Stimulated activated CD4-positive, alpha-beta T cell treated with anti-CD3 and anti-CD28 coated beads, Interleukin-2, amount 100 ng/mL, for 24 hours (primary cell): ENCODE measurements at regions not wholly inside any gene's neighbourhood (a gene's known extent, or its start where the extent isn't known, plus 50 kb on each side); places are given as distances from the start of the nearest gene placed in this dataset.
"Not testable (repeated sequence)": the region's sequence is repeated elsewhere in the genome, so short reads cannot be mapped to it uniquely, and the experiment has no call there.

Experiments
- DNase-seq, 2 donors: peaks; one replicate each; pipeline ENCODE4 v3.0.0-alpha.2; 2020

DNA sequence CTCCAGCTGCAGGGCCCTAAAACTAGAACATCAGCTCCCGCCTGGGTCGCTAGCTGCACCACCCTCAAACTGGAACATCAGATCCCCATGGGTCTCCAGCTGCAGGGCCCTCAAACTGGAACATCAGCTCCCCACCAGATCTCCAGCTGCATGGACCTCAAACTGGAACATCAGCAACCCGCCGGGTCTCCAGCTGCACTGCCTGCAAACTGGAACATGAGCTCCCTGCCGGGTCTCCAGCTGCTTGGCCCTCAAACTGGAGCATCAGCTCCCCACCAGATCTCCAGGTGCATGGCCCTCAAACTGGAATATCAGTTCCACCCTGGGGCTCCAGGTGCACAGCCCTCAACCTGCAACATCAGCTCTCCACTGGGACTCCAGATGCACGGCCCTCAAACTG is 82.7 kb downstream of the TFRC start:
- not testable (repeated sequence) for DNase-seq

DNA sequence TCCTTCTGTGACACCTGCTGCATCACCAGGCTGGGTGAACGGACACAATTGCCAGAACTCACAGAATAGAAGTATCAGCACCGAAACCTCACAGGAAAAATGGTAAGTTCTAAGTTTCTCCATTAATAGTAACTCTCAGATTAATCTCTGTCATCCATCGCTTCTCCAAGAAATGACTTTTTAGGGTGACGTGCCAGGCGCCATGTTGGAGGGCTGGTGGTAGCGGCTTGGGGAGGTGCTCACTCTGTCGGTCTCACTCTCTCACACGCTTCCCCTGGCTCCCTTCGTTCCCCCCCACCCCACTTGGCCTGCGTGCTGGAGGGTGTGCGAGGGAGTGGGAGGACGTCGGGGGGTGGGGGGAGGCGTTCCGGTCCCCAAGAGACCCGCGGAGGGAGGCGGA is 85.6 kb downstream of the TFRC start:
- not testable (repeated sequence) for DNase-seq

DNA sequence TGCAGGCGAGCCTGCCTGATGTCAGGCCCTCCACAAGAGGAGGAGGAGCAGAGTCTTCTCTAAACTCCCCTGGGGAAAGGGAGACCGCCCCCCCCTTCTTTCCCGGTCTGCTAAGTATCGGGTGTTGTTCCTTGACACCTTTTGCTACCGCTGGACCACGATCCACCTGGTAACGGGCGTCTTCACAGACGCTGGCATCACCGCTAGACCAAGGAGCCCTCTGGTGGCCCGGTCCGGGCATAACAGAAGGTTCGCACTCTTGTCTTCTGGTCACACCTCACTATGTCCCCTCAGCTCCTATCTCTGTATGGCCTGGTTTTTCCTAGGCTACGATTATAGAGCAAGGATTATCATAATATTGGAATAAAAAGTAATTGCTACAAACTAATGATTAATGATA is 86.0 kb upstream of the TNK2 start:
- DNase-seq, result peak; percentile 71 to 73

DNA sequence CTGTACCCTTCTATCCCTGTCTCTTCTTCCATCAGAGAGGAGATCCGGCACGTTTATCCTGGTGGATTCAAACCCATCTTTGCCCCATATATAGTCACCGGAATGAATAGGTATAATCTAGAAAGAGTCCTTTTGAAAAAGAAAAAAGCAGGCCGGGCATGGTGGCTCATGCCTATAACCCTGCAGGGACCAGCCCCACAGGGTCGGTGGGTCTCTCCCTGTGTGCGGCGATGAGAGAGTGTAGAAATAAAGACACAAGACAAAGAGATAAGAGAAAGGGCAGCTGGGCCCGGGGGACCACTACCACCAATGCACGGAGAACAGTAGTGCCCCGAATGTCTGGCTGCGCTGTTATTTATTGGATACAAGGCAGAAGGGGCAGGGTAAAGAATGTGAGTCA is 85.3 kb upstream of the TNK2 start:
- DNase-seq, result not testable (repeated sequence)

DNA sequence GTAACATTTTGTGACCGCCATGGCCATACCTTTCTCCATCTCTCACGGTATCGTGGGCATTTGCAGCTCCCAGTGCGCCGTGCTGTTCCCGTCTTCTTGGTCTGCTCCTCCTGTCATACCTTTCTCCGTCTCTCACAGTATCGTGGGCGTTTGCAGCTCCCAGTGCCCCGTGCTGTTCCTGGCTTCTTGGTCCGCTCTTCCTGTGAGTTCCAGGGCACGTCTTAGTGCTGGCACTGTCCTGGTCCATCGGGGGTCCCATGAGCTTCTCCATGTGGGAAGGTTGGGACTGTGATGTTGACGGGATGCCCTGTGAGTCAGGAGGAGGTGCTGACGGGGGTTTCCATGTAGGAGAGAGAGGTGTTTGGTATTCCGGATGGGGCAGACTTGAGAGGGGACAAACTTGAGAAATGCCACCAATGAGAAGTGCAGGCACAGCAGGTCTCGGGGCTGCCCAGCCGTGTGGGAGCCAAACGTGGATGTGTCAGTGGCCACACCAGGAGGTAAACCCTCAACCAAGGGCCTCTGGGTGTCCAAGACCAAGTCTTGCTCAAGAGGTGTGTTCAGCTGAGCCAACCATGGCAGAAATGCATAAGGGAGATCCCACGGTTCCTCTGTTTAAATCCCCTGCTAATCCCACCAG is 84.7 kb upstream of the TNK2 start:
- DNase-seq, result not testable (repeated sequence)

DNA sequence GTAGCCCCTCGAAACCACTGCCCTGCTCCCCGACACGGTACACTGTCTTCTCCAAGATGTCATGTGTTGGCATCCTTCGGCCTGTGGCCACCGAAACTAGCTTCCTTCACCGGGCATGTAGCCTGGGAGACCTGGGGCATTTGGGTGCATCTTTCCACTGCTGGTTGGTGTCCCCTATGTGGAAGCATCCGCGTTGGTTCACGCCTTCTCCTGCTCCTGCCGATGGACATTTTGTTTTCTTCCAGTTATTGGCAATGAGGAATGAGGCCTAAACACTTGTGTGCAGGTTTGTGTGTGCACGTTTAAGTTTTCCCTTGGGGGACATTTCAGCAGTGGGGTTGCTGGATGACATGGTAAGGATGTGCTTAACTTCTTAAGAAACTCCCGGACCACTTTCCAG is 83.6 kb upstream of the TNK2 start:
- not testable (repeated sequence) for DNase-seq

DNA sequence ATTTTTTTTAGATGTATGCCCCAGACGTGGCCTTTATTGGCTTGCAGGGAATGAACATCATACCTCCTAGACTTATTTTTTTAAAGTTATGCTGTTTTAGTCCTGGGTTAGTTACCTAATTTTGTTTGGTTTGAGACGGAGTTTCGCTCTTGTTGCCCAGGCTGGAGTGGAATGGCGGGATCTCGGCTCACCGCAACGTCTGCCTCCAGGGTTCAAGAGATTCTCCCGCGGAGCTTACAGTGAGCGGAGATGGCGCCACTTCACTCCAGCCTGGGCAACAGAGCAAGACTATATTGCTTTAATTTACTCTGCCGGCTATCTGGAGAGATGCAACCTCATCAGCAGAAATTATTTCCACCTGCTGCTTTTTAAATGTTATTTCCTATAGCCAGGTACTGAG is 82.9 kb upstream of the TNK2 start:
- DNase-seq, result not testable (repeated sequence)

DNA sequence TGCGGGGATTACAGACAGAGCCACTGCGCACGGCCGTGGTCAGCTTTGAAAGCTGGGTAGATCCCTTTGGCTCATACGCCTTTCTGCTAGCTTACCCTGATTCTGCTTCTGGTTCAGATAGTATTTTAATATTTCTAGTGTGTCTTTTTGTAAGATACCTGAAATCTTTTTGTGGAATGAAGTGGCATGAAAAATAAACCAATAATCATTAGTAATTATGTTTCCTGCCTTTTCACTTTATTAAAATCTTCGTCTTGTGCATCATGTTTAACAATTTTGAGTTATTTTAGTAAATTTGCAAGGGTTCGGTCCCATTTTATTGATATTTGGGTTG is 82.5 kb upstream of the TNK2 start:
- DNase-seq, result not testable (repeated sequence)

DNA sequence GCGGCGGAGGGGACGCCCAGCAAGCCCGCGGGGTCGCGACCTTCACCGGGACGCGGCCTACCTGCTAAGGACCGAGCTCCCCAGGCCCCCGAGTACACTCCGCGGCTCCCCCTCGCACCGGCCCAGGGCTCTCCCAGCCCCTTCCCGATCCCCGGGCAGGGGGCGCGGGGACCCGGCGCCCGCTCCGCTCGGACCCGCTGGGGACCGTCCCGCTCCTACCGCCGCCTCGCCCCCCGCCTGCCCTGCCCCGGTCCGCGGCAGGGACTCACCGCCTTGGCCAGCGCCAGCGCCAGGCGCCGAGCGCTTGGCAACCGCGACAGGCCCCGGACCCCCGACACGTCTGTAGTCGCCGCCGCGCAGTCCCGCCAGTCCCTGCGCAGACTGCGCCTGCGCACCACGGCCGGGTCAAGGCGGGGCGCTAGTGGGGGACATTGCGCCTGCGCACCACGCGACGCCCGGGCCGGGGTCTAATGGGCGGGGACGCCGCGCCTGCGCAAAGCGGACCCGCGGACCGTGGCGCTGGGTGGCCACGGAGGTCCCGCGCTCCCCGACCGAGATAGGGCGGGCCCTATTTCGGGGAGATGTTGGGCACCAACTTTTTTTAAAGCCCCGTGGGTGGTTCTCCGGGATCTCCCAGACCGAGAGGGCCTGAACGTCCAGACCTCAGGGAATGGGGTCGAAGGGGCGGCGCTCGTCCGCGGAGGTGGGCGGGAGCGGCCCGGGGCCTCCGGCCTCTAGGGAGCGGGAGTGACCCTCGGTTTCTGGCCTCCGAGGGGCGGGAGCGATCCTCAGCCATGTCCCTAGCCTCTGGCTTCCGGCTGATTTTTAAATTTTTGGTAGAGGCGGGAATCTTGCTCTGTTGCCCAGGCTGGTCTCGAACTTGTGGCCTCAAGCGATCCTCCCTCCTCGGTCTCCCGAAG is 81.8 kb upstream of the TNK2 start:
- peak; percentile 91 to 97 for DNase-seq

DNA sequence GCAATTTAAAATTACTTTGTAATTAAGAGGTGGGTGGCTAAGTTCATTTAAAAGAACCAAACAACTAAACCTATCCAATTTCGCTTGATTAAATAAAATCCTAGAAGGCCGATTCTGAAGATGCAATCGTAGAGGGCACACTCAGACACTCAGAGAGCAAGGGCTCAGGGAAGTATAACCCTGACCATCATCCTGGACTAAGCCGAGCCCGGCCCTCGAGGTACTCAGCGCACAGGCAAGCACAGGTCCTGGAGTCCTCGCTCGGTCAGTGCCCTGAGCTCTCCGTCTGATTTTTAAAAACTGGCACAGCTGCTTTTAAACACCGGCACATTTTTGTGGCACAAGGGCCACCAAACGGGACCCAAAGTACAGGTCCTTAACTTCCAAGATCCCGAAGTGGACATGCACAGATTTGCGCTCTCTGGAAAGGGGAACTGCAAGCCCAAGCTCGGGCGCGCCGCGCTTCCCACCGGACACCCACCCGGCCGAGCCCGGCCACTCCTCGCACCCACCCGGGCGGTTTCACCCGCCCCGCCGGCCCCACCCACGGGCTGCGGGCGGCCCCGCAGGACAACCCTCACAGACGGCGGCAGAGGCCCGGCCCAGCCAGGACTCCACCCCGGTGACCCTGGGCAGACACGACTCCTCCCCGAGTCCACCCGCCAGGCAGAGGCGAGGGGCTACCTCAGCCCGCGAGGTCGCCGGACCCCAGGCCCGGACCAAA is 81.0 kb upstream of the TNK2 start:
- DNase-seq, result peak; percentile 31 to 49

DNA sequence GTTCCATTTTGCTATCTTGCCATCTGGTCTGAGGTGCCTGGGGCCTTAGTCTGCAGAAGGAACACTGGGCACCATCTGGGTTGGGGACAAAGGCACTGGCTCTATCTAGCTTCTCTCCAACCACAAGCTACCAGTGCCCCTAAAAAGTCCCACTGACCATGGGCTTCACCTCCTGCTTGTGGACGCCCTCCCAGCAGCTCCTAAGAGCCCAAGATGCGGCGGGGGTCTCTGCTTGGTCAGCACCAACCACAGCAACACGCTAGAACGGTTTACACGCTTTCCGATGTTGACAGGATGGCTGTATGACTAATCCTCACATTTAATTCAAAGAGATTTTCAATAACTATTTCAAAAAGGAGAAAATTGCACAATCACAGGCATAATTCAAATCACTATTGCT is 80.4 kb upstream of the TNK2 start:
- DNase-seq, result not testable (repeated sequence)

DNA sequence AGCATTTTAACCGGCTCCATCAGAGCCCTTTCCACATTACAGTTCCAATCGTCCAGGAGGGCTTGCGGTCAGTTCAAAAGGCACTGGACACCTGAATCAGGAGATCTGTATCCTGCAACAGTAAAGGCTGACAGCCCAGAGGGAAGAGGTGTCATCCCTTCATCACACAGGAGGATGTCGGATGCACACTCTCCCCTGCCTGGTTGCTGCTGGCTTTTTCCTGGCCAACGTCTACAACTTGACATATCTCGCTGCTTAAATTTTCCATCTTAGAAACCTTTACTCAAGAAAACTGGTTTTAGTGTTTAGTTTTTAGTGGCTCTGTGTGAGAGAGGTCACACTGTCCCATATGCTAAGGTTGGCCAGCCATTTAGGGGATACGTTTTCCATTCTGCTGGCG is 78.7 kb upstream of the TNK2 start:
- DNase-seq, result not testable (repeated sequence)

DNA sequence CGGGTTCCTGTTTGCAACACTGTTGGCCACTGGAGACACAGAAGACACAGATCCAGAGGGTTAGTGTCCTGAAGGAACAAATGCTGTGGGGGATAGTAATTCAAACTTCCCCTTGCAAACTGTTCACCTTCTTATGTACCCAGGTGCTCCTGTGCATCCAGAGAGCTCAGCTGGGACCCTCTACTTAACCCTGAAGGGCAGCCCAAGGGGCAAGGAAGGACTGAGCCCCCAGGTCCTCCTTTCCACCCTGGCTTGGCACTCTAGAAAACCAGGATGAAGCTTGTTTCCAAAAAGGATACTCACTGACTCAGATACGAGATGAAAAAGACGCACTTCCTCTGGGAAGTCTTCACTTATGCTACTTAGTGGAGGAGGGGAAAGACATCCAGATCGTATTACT is 78.2 kb upstream of the TNK2 start:
- DNase-seq, result not testable (repeated sequence)

DNA sequence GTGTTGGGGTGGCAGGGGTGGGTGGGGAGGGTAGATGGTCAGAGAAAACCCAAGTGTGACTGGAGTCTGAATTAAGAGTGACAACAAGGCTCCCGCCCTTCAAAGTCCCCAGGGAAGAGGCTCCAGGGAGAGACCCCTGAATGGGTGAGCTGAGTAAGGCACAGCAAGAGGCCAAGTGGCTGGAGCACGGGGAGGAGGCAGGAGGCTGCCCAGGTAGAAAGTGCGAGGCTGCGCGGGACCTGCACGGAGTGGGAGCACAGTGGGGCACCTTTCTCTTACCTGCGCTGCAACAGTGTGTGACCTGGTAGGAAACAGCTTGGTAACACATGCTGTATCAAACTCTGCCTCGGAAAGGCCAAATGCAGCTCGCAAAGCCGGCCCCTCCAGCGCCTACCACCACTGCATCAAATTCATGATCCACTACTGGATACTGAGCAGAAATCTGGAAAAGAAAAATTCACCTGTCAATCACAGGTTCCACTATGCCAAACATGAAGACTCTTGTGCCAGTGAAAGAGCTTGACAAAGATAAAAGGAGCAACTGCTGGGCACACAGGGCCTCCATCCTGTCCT is 77.1 kb upstream of the TNK2 start:
- not testable (repeated sequence) for DNase-seq

DNA sequence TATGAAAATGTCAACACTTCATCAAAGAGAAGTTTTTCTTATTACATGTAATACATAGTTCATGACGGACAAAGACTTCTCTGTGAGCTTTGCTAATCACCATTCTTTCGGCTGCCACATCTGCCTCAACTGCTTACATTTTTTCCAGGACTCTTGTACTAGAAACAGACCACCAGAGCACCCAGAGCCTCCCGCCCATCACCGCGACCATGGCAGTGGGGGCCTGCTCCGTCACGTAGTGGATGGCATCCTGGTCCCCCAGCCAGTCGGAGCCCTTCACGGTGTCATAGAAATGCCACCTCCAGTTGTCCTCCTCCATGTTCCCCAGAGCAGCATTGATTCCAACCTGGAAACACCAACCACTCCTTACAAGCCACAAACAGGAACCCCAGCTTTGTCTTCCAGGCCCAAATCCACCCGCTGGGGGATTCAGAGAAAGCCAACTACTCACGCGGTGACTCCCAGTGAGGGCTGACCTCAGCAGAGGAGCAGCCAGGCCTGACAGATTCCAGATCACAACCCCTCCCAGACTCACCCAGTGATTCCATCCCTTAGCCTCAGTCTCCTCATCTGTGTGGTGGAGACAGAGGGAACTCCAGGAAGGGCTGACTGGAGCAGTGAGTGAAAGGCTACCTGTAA is 76.2 kb upstream of the TNK2 start:
- not testable (repeated sequence) for DNase-seq

DNA sequence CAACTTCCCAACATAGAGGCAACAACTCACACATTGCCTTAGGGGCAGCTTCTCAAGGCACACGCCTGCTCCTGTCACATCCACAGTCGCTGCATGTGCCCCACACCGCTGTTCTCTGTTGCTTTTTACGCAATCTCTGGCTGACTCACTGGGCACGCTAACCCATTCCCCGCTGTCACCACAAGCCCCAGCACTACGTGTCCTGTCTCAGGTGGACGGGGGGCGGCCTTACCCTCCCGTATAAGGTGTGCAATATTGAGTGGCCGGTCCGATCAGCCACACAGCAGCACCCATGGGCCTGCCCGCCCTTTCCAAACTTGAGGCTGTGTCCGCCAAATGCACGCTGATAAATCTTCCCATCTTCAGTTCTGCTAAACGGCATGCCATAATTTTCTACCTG is 75.5 kb upstream of the TNK2 start:
- DNase-seq, result not testable (repeated sequence)

DNA sequence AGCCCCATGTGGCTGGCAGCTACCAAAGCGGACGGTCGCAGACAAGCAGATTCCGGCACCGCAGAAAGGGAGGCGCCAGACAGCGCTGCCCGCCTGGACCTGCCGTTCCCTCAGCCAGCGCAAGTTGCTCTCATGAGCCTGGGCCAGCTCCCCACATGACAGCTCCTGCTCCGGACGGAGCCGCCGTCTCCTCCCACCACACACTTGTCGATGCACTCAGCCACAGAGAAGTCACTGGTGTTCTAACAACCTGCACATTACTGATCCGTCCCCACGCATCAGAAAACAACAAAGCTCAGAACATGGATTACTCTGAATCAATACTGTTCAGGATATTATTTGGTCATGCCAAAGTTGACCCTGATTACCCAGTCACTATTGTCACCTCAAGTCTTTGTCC is 74.4 kb upstream of the TNK2 start:
- not testable (repeated sequence) for DNase-seq

DNA sequence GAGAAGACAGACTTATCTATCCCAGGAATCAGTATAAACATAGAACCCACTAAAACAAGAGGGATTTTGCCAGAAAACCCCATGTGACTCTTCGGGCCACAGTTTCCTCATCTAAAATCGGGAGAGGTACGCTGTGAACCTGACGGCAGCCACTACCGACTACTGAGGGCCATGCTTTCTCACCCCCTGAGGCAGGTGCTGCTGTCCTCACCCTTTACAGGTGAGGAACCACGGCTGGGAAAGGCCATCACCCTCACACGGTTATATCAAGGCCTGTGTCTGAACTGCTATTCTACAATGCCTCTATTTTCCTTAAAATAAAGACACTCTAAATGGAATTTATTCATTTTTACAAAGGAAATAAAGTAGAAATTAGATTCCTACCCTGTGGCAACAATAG is 73.4 kb upstream of the TNK2 start:
- not testable (repeated sequence) for DNase-seq

DNA sequence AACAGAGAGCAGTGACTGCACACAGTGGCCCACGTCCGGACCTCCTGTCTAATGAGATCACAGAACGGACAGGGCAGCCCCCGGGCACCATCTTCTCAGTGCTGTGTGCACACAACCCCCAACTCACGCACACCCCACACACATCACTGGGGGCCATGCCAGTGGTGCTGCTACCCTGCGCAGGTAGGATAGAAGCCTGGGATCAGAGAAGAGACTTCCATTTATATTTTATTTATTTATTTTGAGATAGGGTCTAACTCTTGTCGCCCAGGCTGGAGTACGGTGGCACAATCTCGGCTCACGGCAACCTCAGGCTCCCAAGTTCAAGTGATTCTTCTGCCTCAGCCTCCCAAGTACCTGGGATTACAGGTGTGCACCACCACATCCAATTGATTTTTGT is 71.5 kb upstream of the TNK2 start:
- DNase-seq, result not testable (repeated sequence)

DNA sequence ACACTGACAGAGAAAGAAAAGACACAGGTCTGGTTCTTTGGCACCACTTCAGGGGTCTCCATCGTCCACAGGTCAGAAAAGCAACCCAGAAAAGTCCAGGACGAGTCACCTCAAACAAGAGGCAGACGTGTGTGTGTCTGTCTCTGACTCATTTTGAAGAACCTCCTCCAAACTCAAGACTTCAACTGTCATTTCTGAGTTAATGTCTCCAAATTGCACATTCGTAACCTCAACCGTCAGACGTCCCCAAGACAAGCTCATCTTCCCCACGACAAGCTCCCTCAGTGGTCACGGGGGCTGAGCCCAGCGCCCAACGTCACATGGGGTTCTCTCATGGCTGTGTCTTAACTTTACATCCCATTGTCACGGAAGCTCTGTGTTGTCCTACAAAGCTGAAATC is 70.2 kb upstream of the TNK2 start:
- DNase-seq, result not testable (repeated sequence)

DNA sequence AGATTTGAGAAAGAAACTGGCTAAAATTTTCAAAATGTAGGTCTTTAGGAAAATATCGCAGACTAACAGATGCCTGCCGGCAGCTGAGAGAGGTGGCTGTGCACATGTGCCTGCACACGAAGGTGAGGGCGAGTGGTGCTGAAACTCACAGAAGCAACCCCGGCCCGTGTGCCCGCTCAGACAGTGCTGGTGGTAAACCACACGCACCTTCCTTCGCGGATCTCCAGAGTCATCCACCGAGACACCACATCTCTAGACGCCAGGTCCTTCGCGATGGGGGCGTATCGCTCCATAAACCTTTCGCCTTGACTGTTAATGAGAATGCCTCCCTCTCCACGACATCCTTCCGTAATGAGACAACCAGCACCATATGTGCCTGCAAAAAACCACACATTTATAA is 68.5 kb upstream of the TNK2 start:
- not testable (repeated sequence) for DNase-seq

DNA sequence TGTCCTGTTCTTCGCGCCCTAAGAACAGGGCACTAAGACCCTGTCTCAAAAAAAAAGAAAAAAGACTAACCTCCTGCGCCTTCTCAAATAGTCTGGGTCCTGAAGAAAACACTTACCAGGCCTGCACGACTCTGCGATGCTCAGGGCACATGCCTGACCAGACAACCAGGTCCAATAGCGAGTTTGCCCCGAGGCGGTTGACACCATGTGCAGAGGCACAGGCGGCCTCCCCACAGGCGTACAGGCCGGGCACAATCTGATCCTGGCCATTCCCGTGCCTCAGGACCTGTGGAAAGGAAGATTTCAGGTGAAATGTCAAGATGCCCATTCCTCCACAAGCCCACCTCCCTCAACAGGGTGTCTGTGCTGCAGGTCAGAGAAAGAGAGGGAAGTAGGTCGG is 65.9 kb upstream of the TNK2 start:
- not testable (repeated sequence) for DNase-seq

DNA sequence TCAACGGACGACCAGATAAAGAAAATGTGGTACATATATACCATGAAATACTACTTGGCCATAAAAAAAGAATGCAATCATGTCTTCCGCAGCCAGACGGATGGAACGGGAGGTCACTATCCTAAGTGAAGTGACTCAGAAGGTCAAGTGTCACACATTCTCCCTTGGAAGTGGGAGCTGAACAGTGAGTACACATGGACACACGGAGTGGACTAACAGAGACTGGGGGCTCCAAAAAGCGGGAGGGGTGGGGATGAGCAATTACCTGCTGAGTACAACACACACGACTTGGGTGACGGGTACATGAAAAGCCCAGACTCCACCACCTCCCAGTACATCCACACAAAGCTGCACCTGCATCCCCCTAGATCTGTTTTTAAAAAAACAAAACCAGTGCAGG is 62.5 kb upstream of the TNK2 start:
- not testable (repeated sequence) for DNase-seq
